Activated CD4-positive, alpha-beta T cell treated with anti-CD3 and anti-CD28 coated beads, Interleukin-2, amount 10 ng/mL, durations not matched to agents 7 days and 5 days (primary cell): ENCODE measurements at regions not wholly inside any gene's neighbourhood (a gene's known extent, or its start where the extent isn't known, plus 50 kb on each side); places are given as distances from the start of the nearest gene placed in this dataset.

ENCODE experiments used
- CTCF ChIA-PET: fragments of 350-600 bp; sonication (Branson Sonifier 250); formaldehyde crosslinking; loops from one replicate; lab custom pipeline; 2021; ENCODE audit warnings: antibody characterized with exemption; lab: Charles Lee
- POLR2A ChIA-PET: fragments of 350-600 bp; sonication (Branson Sonifier 250); formaldehyde crosslinking; loops from one replicate; lab custom pipeline; 2021; ENCODE audit warnings: antibody characterized with exemption; lab: Charles Lee
- DNase-seq: peaks from one replicate; pipeline ENCODE4 v3.0.0-alpha.2; 2020
- H3K27ac Mint-ChIP-seq: one replicate; pipeline ENCODE4 v1.8.0; 2021; ENCODE audit warnings: mild to moderate bottlenecking, moderate library complexity, mixed read lengths
- H3K27me3 Mint-ChIP-seq: one replicate; pipeline ENCODE4 v1.8.0; 2021; ENCODE audit warnings: mixed read lengths
- H3K36me3 Mint-ChIP-seq: one replicate; pipeline ENCODE4 v1.8.0; 2021; ENCODE audit warnings: low read depth, mixed read lengths
- H3K4me1 Mint-ChIP-seq: one replicate; pipeline ENCODE4 v1.8.0; 2021; ENCODE audit warnings: mixed read lengths
- H3K4me3 Mint-ChIP-seq: one replicate; pipeline ENCODE4 v1.8.0; 2021; ENCODE audit warnings: mild to moderate bottlenecking, moderate library complexity, mixed read lengths
- H3K9me3 Mint-ChIP-seq: one replicate; pipeline ENCODE4 v1.8.0; 2021; ENCODE audit warnings: mixed read lengths

- no peak for DNase-seq
- Mint-ChIP-seq H3K4me3 (no peak overlapping the region), H3K9me3 (no peaks in the 10 kb centered on the region), H3K4me1 (no peaks in the 10 kb centered on the region), H3K27ac (no peak overlapping the region), H3K27me3 (peaks cover 9% of the 10 kb centered on the region), H3K36me3 (no peaks in the 10 kb centered on the region)
- ChIA-PET POLR2A (no interaction called here), CTCF (no interaction called here)
Measured at GRCh38 chr4:74534936-74535335, 90.0 kb downstream of the AREG start.

GRCh38 chr4:74535512-74535911 is 90.6 kb downstream of the AREG start:
- no peak for DNase-seq
- H3K27me3 Mint-ChIP-seq, result peaks cover 9% of the 10 kb centered on the region
- H3K27ac Mint-ChIP-seq, result no peak overlapping the region
- CTCF ChIA-PET, result no interaction called here
- no peaks in the 10 kb centered on the region for H3K9me3 Mint-ChIP-seq
- POLR2A ChIA-PET, result no interaction called here
- no peaks in the 10 kb centered on the region for H3K4me1 Mint-ChIP-seq
- no peak overlapping the region for H3K4me3 Mint-ChIP-seq
- H3K36me3 Mint-ChIP-seq, result no peaks in the 10 kb centered on the region

- Mint-ChIP-seq H3K4me1 (no peaks in the 10 kb centered on the region), H3K36me3 (no peaks in the 10 kb centered on the region), H3K9me3 (no peaks in the 10 kb centered on the region), H3K4me3 (no peak overlapping the region), H3K27me3 (peaks cover 9% of the 10 kb centered on the region), H3K27ac (no peak overlapping the region)
- no peak for DNase-seq
- ChIA-PET POLR2A (no interaction called here), CTCF (no interaction called here)
Measured at GRCh38 chr4:74536557-74536956, 91.6 kb downstream of the AREG start.

- no peaks in the 10 kb centered on the region for H3K36me3 Mint-ChIP-seq
- CTCF ChIA-PET, result no interaction called here
- no peak for DNase-seq
- H3K27ac Mint-ChIP-seq, result no peak overlapping the region
- POLR2A ChIA-PET, result no interaction called here
- peaks cover 6% of the 10 kb centered on the region for H3K27me3 Mint-ChIP-seq
- no peaks in the 10 kb centered on the region for H3K4me1 Mint-ChIP-seq
- no peak overlapping the region for H3K4me3 Mint-ChIP-seq
- no peaks in the 10 kb centered on the region for H3K9me3 Mint-ChIP-seq
Measured at GRCh38 chr4:74537459-74537858, 92.5 kb downstream of the AREG start.

- peaks cover 5% of the 10 kb centered on the region for H3K27me3 Mint-ChIP-seq
- POLR2A ChIA-PET, result no interaction called here
- no peaks in the 10 kb centered on the region for H3K36me3 Mint-ChIP-seq
- no peak overlapping the region for H3K27ac Mint-ChIP-seq
- no peaks in the 10 kb centered on the region for H3K9me3 Mint-ChIP-seq
- DNase-seq, result no peak
- no peak overlapping the region for H3K4me3 Mint-ChIP-seq
- H3K4me1 Mint-ChIP-seq, result peaks cover 5% of the 10 kb centered on the region
- CTCF ChIA-PET, result interaction anchor here (1.2 kb wide), 1 partner anchor 10 kb away, joined by 3 read pairs; no protein-coding TSS in a partner anchor
Measured at GRCh38 chr4:74539044-74539790, 94.3 kb downstream of the AREG start.

- ChIA-PET POLR2A (no interaction called here), CTCF (interaction anchor here (1.2 kb wide), 1 partner anchor 11 kb away, joined by 3 read pairs; no protein-coding TSS in a partner anchor)
- no peaks in the 10 kb centered on the region for H3K9me3 Mint-ChIP-seq
- DNase-seq, result no peak
- H3K27me3 Mint-ChIP-seq, result peaks cover 5% of the 10 kb centered on the region
- H3K36me3 Mint-ChIP-seq, result no peaks in the 10 kb centered on the region
- peaks cover 5% of the 10 kb centered on the region for H3K4me1 Mint-ChIP-seq
- H3K4me3 Mint-ChIP-seq, result no peak overlapping the region
- H3K27ac Mint-ChIP-seq, result no peak overlapping the region
Measured at GRCh38 chr4:74540193-74540592, 95.3 kb downstream of the AREG start.

GRCh38 chr4:74541667-74542066 is 96.7 kb downstream of the AREG start:
- ChIA-PET POLR2A (no interaction called here), CTCF (no interaction called here)
- no peak for DNase-seq
- no peaks in the 10 kb centered on the region for H3K36me3 Mint-ChIP-seq
- peaks cover 5% of the 10 kb centered on the region for H3K4me1 Mint-ChIP-seq
- no peak overlapping the region for H3K4me3 Mint-ChIP-seq
- H3K27me3 Mint-ChIP-seq, result peaks cover 5% of the 10 kb centered on the region
- H3K9me3 Mint-ChIP-seq, result no peaks in the 10 kb centered on the region
- H3K27ac Mint-ChIP-seq, result no peak overlapping the region

GRCh38 chr4:74543231-74543781 is 98.4 kb downstream of the AREG start:
- peak; percentile 22 for DNase-seq
- Mint-ChIP-seq H3K4me3 (no peak overlapping the region), H3K36me3 (no peaks in the 10 kb centered on the region), H3K27me3 (no peaks in the 10 kb centered on the region), H3K27ac (no peak overlapping the region), H3K4me1 (peaks cover 5% of the 10 kb centered on the region), H3K9me3 (no peaks in the 10 kb centered on the region)
- POLR2A ChIA-PET, result no interaction called here
- CTCF ChIA-PET, result no interaction called here

GRCh38 chr4:74543983-74544382 is 99.0 kb downstream of the AREG start:
- CTCF ChIA-PET, result interaction anchor here (1.5 kb wide), 1 partner anchor 13 kb away, joined by 4 read pairs; no protein-coding TSS in a partner anchor
- POLR2A ChIA-PET, result no interaction called here
- H3K27me3 Mint-ChIP-seq, result no peaks in the 10 kb centered on the region

GRCh38 chr4:74544655-74545361 is 99.9 kb downstream of the AREG start:
- no peaks in the 10 kb centered on the region for H3K9me3 Mint-ChIP-seq
- no peaks in the 10 kb centered on the region for H3K36me3 Mint-ChIP-seq
- no peak overlapping the region for H3K4me3 Mint-ChIP-seq
- H3K27me3 Mint-ChIP-seq, result no peaks in the 10 kb centered on the region
- H3K27ac Mint-ChIP-seq, result no peak overlapping the region
- CTCF ChIA-PET, result interaction anchor here (1.1 to 1.5 kb wide), 2 partner anchors 9 to 13 kb away, joined by 3 to 4 read pairs; no protein-coding TSS in a partner anchor
- DNase-seq, result no peak
- H3K4me1 Mint-ChIP-seq, result peaks cover 5% of the 10 kb centered on the region
- POLR2A ChIA-PET, result no interaction called here

More at GRCh38 chr4:74543983-74544382, 99.0 kb downstream of the AREG start:
- H3K4me3 Mint-ChIP-seq, result no peak overlapping the region
- no peaks in the 10 kb centered on the region for H3K36me3 Mint-ChIP-seq
- DNase-seq, result no peak
- no peaks in the 10 kb centered on the region for H3K9me3 Mint-ChIP-seq
- no peak overlapping the region for H3K27ac Mint-ChIP-seq
- H3K4me1 Mint-ChIP-seq, result peaks cover 5% of the 10 kb centered on the region

GRCh38 chr4:74545448-74545847 is 100.5 kb downstream of the AREG start:
- ChIA-PET POLR2A (no interaction called here), CTCF (interaction anchor here (1.1 to 1.5 kb wide), 2 partner anchors 9 to 14 kb away, joined by 3 to 4 read pairs; no protein-coding TSS in a partner anchor)
- no peak for DNase-seq

GRCh38 chr4:74546057-74546456 is 101.1 kb downstream of the AREG start:
- Mint-ChIP-seq H3K4me1 (peaks cover 5% of the 10 kb centered on the region), H3K9me3 (no peaks in the 10 kb centered on the region), H3K27ac (no peak overlapping the region), H3K27me3 (no peaks in the 10 kb centered on the region), H3K36me3 (no peaks in the 10 kb centered on the region), H3K4me3 (no peak overlapping the region)
- ChIA-PET CTCF (no interaction called here), POLR2A (no interaction called here)
- DNase-seq, result no peak

More at GRCh38 chr4:74545448-74545847, 100.5 kb downstream of the AREG start:
- H3K27me3 Mint-ChIP-seq, result no peaks in the 10 kb centered on the region
- H3K36me3 Mint-ChIP-seq, result no peaks in the 10 kb centered on the region
- no peak overlapping the region for H3K4me3 Mint-ChIP-seq
- H3K9me3 Mint-ChIP-seq, result no peaks in the 10 kb centered on the region
- peaks cover 5% of the 10 kb centered on the region for H3K4me1 Mint-ChIP-seq
- no peak overlapping the region for H3K27ac Mint-ChIP-seq

- H3K36me3 Mint-ChIP-seq, result no peaks in the 10 kb centered on the region
- H3K27ac Mint-ChIP-seq, result no peak overlapping the region
- H3K4me3 Mint-ChIP-seq, result no peak overlapping the region
- H3K27me3 Mint-ChIP-seq, result no peaks in the 10 kb centered on the region
- DNase-seq, result no peak
- ChIA-PET POLR2A (no interaction called here), CTCF (no interaction called here)
- peaks cover 5% of the 10 kb centered on the region for H3K4me1 Mint-ChIP-seq
- no peaks in the 10 kb centered on the region for H3K9me3 Mint-ChIP-seq
Measured at GRCh38 chr4:74547042-74547441, 102.1 kb downstream of the AREG start.
